Spleen (tissue), 11 donors: ENCODE measurements at regions not wholly inside any gene's neighbourhood (a gene's known extent, or its start where the extent isn't known, plus 50 kb on each side); places are given as distances from the start of the nearest gene placed in this dataset.

Experiments used
- DNase-seq: peaks from one replicate; pipeline ENCODE4 v3.0.0-alpha.2; 2020
- H3K27ac ChIP-seq, 8 donors: fragments of 200-600 bp; sonication (generic) in 7 of 8; 1 replicate in 4 of 8; 2 replicates in 4 of 8; pipeline versions ENCODE4 v1.5.0 to v1.8.0; 2016 to 2021; ENCODE audit warnings: inconsistent platforms in 4 of 8, mild to moderate bottlenecking in 4 of 8, moderate library complexity in 1 of 8
- H3K27me3 ChIP-seq, 7 donors: fragments of 200-600 bp; sonication (generic) in 6 of 7; replicated peaks in 1 of 7; 1 replicate in 4 of 7; 2 replicates in 3 of 7; pipeline versions ENCODE4 v1.5.0 to v1.8.0; 2016 to 2021; ENCODE audit warnings: inconsistent platforms in 3 of 7, mild to moderate bottlenecking in 1 of 7
- H3K36me3 ChIP-seq, 6 donors: fragments of 200-600 bp; sonication (generic) in 5 of 6; 1 replicate in 4 of 6; 2 replicates in 2 of 6; pipeline versions ENCODE4 v1.5.0 to v1.8.0; 2016 to 2021; ENCODE audit warnings: inconsistent platforms in 2 of 6
- H3K4me1 ChIP-seq, 6 donors: fragments of 200-600 bp; sonication (generic) in 5 of 6; 1 replicate in 3 of 6; 2 replicates in 3 of 6; pipeline versions ENCODE4 v1.5.0 to v1.8.0; 2016 to 2021; ENCODE audit warnings: inconsistent platforms in 3 of 6
- H3K4me3 ChIP-seq, 8 donors: fragments of 200-600 bp; sonication (generic) in 7 of 8; 1 replicate in 4 of 8; 2 replicates in 4 of 8; pipeline versions ENCODE4 v1.5.0 to v1.8.0; 2016 to 2021; ENCODE audit warnings: inconsistent platforms in 4 of 8, mild to moderate bottlenecking in 4 of 8, moderate library complexity in 2 of 8
- H3K9me3 ChIP-seq, 8 donors: fragments of 200-600 bp; sonication (generic) in 7 of 8; 1 replicate in 4 of 8; 2 replicates in 4 of 8; pipeline versions ENCODE4 v1.5.0 to v1.8.0; 2016 to 2021; ENCODE audit warnings: inconsistent platforms in 4 of 8
- POLR2A ChIP-seq, 3 donors: fragments of 450-650 bp; IDR thresholded peaks; one replicate each; pipeline ENCODE4 v1.5.1; 2017; ENCODE audit warnings: antibody characterized with exemption in 3 of 3, mild to moderate bottlenecking in 1 of 3
- POLR2AphosphoS5 ChIP-seq, 3 donors: sonication (generic); formaldehyde crosslinking; IDR thresholded peaks; one replicate each; pipeline ENCODE4 v1.5.1; 2017; ENCODE audit warnings: antibody characterized with exemption in 3 of 3
- WGBS, 5 donors: extraction: QIAGEN DNeasy Blood & Tissue Kit in 3 of 5; methylation state at CpG; one replicate each; pipeline versions ENCODE4 v1.1.5 to v1.1.7; 2013 to 2018; 5-methylcytosine and 5-hydroxymethylcytosine counted together
- intact Hi-C: fragments of 100-400 bp; cut with DNase I; formaldehyde crosslinking; loops from one replicate; pipeline ENCODE4 v1.15.0; 2023; ENCODE audit warnings: low total_unique reads
- TF ChIP-seq, protein P1 (sequence below), 11 experiments: fragments of 200-600 bp in 7 of 11; fragments of 450-650 bp in 4 of 11; sonication (generic) in 4 of 11; IDR thresholded peaks in 8 of 11; conservative IDR thresholded peaks in 3 of 11; 1 replicate in 7 of 11; 2 replicates in 4 of 11; pipeline versions ENCODE4 v1.4.0 to v1.8.0; 2016 to 2021; ENCODE audit warnings: antibody characterized with exemption in 11 of 11, inconsistent platforms in 4 of 11, mild to moderate bottlenecking in 1 of 11
- donor health status: healthy with polysubstance abuse.
- donor health status: DM: no; HTN: no; CAD: no; lungs with moderate emphysema.
- donor health status: DM: no; HTN: no; CAD: no.
- donor health status: Bipolar disorder and iron deficiency.
- donor health status: healthy.
- donor health status: DM: no; HTN: no; CAD: no.
- donor health status: DM: yes; HTN: yes; CAD: no.

DNA sequence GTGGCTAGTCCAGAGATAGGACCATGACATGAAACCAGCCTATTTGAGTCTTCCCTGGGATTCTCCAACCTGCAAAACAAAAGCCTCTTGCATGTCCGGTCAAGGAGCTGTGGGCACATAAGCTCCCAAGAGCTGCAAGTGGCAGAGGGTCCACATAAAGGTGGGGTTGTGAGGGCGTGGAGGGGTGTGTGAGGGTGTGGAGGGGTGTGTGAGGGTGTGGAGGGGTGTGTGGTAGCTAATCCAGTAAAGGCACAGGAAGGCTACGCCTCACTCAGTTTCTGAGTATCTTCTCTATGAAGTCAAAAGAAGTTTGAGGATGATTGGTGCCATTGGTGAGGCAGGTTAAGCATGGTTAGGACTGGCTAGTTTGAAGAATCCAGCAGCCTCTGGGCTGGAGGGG, 259.4 kb upstream of the NSMCE3 start:
- H3K27me3 ChIP-seq, result peaks cover 0 to 3% (median 0%) of the 10 kb centered on the region in 7 donors
- no peak for DNase-seq
- no peaks in the 10 kb centered on the region for H3K9me3 ChIP-seq
- intact Hi-C loops, result no loop called here
- H3K4me1 ChIP-seq, result no peaks in the 10 kb centered on the region
- 83 to 94% (median 89%) methylated on average over 3 of the region's 3 CpGs for WGBS, 5 donors
- H3K4me3 ChIP-seq, result no peak overlapping the region
- no peak for TF ChIP-seq POLR2AphosphoS5 (IDR thresholded peaks at IDR 0.05)
- TF ChIP-seq, protein P1, sequence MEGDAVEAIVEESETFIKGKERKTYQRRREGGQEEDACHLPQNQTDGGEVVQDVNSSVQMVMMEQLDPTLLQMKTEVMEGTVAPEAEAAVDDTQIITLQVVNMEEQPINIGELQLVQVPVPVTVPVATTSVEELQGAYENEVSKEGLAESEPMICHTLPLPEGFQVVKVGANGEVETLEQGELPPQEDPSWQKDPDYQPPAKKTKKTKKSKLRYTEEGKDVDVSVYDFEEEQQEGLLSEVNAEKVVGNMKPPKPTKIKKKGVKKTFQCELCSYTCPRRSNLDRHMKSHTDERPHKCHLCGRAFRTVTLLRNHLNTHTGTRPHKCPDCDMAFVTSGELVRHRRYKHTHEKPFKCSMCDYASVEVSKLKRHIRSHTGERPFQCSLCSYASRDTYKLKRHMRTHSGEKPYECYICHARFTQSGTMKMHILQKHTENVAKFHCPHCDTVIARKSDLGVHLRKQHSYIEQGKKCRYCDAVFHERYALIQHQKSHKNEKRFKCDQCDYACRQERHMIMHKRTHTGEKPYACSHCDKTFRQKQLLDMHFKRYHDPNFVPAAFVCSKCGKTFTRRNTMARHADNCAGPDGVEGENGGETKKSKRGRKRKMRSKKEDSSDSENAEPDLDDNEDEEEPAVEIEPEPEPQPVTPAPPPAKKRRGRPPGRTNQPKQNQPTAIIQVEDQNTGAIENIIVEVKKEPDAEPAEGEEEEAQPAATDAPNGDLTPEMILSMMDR (IDR thresholded peaks at IDR 0.05 in 8 of 11, conservative IDR thresholded peaks at IDR 0.05 in 3 of 11), result no peak
- TF ChIP-seq POLR2A (IDR thresholded peaks at IDR 0.05), result no peak
- no peaks in the 10 kb centered on the region for H3K36me3 ChIP-seq
- no peak overlapping the region for H3K27ac ChIP-seq

DNA sequence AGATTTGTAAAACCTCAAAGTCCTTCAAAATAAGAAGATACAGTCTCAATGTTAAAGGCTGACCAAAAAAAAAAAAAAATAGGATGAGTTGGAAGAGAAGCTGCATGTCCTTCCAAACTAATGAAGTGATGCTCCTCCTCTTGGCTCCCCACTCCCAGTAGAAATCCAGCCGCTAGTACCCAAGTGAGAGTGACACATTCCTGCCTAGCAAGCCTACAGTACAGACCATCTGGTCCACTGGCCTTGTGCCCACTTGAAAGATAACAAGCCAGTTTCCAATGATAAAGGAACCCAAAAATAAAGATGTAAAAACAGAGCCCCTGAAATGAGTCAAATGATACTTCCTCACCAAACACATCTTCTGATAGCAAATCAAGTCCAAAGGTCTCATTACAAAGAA, 258.7 kb upstream of the NSMCE3 start:
- TF ChIP-seq, protein P1 (IDR thresholded peaks at IDR 0.05 in 8 of 11, conservative IDR thresholded peaks at IDR 0.05 in 3 of 11), result no peak
- TF ChIP-seq POLR2AphosphoS5 (IDR thresholded peaks at IDR 0.05), result no peak
- TF ChIP-seq POLR2A (IDR thresholded peaks at IDR 0.05), result no peak
- intact Hi-C loops, result no loop called here
- no peak overlapping the region for H3K4me3 ChIP-seq
- no peaks in the 10 kb centered on the region for H3K4me1 ChIP-seq
- WGBS, 5 donors, result 64 to 82% (median 76%) methylated on average over 1 of the region's 1 CpG
- H3K27ac ChIP-seq, result no peak overlapping the region
- peaks cover 0 to 3% (median 0%) of the 10 kb centered on the region in 7 donors for H3K27me3 ChIP-seq
- no peaks in the 10 kb centered on the region for H3K9me3 ChIP-seq
- DNase-seq, result no peak
- no peaks in the 10 kb centered on the region for H3K36me3 ChIP-seq

DNA sequence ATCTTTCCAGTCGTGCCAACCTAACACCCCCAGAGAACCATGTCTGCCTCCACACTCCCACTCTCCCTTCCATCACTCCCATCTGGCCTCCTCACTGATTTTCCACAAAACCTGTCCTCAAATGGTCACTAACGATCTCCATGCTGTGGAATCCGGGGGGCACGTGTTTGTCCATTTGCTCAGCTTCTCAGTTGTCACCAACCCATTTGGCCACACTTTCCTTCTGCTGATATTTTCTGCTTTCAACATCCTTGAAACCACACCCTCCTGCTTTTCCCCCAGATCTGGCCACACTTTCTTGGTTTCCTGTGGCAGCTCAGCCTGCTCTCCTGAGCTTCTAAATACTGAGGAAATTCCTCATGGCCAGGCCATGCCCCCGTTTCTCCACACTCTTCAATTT, 257.2 kb upstream of the NSMCE3 start:
- Histone ChIP-seq H3K27me3 (peaks cover 0 to 3% (median 0%) of the 10 kb centered on the region in 7 donors), H3K9me3 (no peaks in the 10 kb centered on the region), H3K36me3 (no peaks in the 10 kb centered on the region), H3K4me1 (no peaks in the 10 kb centered on the region), H3K27ac (no peak overlapping the region), H3K4me3 (no peak overlapping the region)
- 45 to 59% (median 49%) methylated on average over 5 of the region's 5 CpGs for WGBS, 5 donors
- TF ChIP-seq POLR2A (IDR thresholded peaks at IDR 0.05) (no peak), POLR2AphosphoS5 (IDR thresholded peaks at IDR 0.05) (no peak)
- TF ChIP-seq, protein P1 (IDR thresholded peaks at IDR 0.05 in 8 of 11, conservative IDR thresholded peaks at IDR 0.05 in 3 of 11), result no peak
- intact Hi-C loops, result no loop called here
- DNase-seq, result no peak

- WGBS, 5 donors, result 63 to 68% (median 64%) methylated on average over 7 of the region's 7 CpGs
- H3K4me3 ChIP-seq, result no peak overlapping the region
- no peak for DNase-seq
- TF ChIP-seq, protein P1 (IDR thresholded peaks at IDR 0.05 in 8 of 11, conservative IDR thresholded peaks at IDR 0.05 in 3 of 11), result no peak
- no peak for TF ChIP-seq POLR2A (IDR thresholded peaks at IDR 0.05)
- H3K9me3 ChIP-seq, result peaks cover 0 to 25% (median 16%) of the 10 kb centered on the region in 8 donors
- intact Hi-C loops, result no loop called here
- no peaks in the 10 kb centered on the region for H3K27me3 ChIP-seq
- no peak overlapping the region for H3K27ac ChIP-seq
- H3K4me1 ChIP-seq, result no peaks in the 10 kb centered on the region
- no peaks in the 10 kb centered on the region for H3K36me3 ChIP-seq
Measured at GRCh38 chr15:29522373-29523276, 253.0 kb upstream of the NSMCE3 start.
